Progenitor cell of endocrine pancreas (in vitro differentiated cells): ENCODE measurements at regions not wholly inside any gene's neighbourhood (a gene's known extent, or its start where the extent isn't known, plus 50 kb on each side); places are given as distances from the start of the nearest gene placed in this dataset.

ENCODE experiments used
- DNase-seq: peaks from one replicate; pipeline ENCODE4 v3.0.0; 2021; ENCODE audit warnings: low spot score; ENCODE audit not compliant: unreplicated experiment
- H3K27ac Mint-ChIP-seq: 2 replicates; pipeline ENCODE4 v1.8.0; 2021; ENCODE audit warnings: mild to moderate bottlenecking, moderate library complexity, mixed read lengths
- H3K27me3 Mint-ChIP-seq: 2 replicates; pipeline ENCODE4 v1.8.0; 2021; ENCODE audit warnings: mixed read lengths
- H3K36me3 Mint-ChIP-seq: 2 replicates; pipeline ENCODE4 v1.8.0; 2022; ENCODE audit warnings: mixed read lengths; ENCODE audit not compliant: insufficient read depth
- H3K4me1 Mint-ChIP-seq: 2 replicates; pipeline ENCODE4 v1.8.0; 2021; ENCODE audit warnings: low read depth, mixed read lengths
- H3K4me3 Mint-ChIP-seq: 2 replicates; pipeline ENCODE4 v1.8.0; 2021; ENCODE audit warnings: low read depth, mild to moderate bottlenecking, moderate library complexity, mixed read lengths
- H3K9me3 Mint-ChIP-seq: 2 replicates; pipeline ENCODE4 v1.8.0; 2021; ENCODE audit warnings: low read depth, mixed read lengths
- CTCF ChIP-seq: fragments of 200-600 bp; sonication (generic); IDR thresholded peaks from one replicate; pipeline ENCODE4 v1.5.0; 2021; ENCODE audit warnings: antibody characterized with exemption, mild to moderate bottlenecking; ENCODE audit not compliant: unreplicated experiment

GRCh38 chr14:51455041-51455835 lies 196.5 kb upstream of the FRMD6 start:
- peaks cover 2% of the 10 kb centered on the region for H3K36me3 Mint-ChIP-seq
- no peak overlapping the region for H3K4me3 Mint-ChIP-seq
- H3K4me1 Mint-ChIP-seq: peaks cover 18% of the 10 kb centered on the region
- H3K9me3 Mint-ChIP-seq: peaks cover 12% of the 10 kb centered on the region
- H3K27me3 Mint-ChIP-seq: no peaks in the 10 kb centered on the region
- no peak overlapping the region for H3K27ac Mint-ChIP-seq
- TF ChIP-seq CTCF: no peak
- DNase-seq: no peak

- H3K27ac Mint-ChIP-seq: peak overlapping the region; percentile 58
- no peak overlapping the region for H3K4me3 Mint-ChIP-seq
- DNase-seq: no peak
- peaks cover 2% of the 10 kb centered on the region for H3K36me3 Mint-ChIP-seq
- no peaks in the 10 kb centered on the region for H3K27me3 Mint-ChIP-seq
- TF ChIP-seq CTCF: no peak
- H3K9me3 Mint-ChIP-seq: peaks cover 12% of the 10 kb centered on the region
- H3K4me1 Mint-ChIP-seq: peaks cover 26% of the 10 kb centered on the region
These were observed 193.7 kb upstream of the FRMD6 start for GRCh38 chr14:51457843-51458562.

- no peak for DNase-seq
- H3K4me3 Mint-ChIP-seq: no peak overlapping the region
- no peaks in the 10 kb centered on the region for H3K27me3 Mint-ChIP-seq
- peaks cover 26% of the 10 kb centered on the region for H3K4me1 Mint-ChIP-seq
- TF ChIP-seq CTCF: no peak
- peaks cover 12% of the 10 kb centered on the region for H3K9me3 Mint-ChIP-seq
- peak overlapping the region; percentile 27 for H3K27ac Mint-ChIP-seq
- H3K36me3 Mint-ChIP-seq: peaks cover 2% of the 10 kb centered on the region
These were observed 193.2 kb upstream of the FRMD6 start for GRCh38 chr14:51458563-51458955.

- peaks cover 2% of the 10 kb centered on the region for H3K36me3 Mint-ChIP-seq
- H3K9me3 Mint-ChIP-seq: peaks cover 12% of the 10 kb centered on the region
- no peak overlapping the region for H3K27ac Mint-ChIP-seq
- TF ChIP-seq CTCF: no peak
- no peak overlapping the region for H3K4me3 Mint-ChIP-seq
- DNase-seq: no peak
- no peaks in the 10 kb centered on the region for H3K27me3 Mint-ChIP-seq
- H3K4me1 Mint-ChIP-seq: peaks cover 26% of the 10 kb centered on the region
These were observed 191.7 kb upstream of the FRMD6 start for GRCh38 chr14:51460011-51460410.

GRCh38 chr14:51462182-51462581 lies 189.5 kb upstream of the FRMD6 start:
- H3K9me3 Mint-ChIP-seq: peaks cover 9% of the 10 kb centered on the region
- peaks cover 22% of the 10 kb centered on the region for H3K4me1 Mint-ChIP-seq
- H3K4me3 Mint-ChIP-seq: no peak overlapping the region
- peaks cover 2% of the 10 kb centered on the region for H3K36me3 Mint-ChIP-seq
- TF ChIP-seq CTCF: no peak
- no peaks in the 10 kb centered on the region for H3K27me3 Mint-ChIP-seq
- H3K27ac Mint-ChIP-seq: no peak overlapping the region
- no peak for DNase-seq
